Astrocyte (in vitro differentiated cells and primary cell): ENCODE measurements at regions not wholly inside any gene's neighbourhood (a gene's known extent, or its start where the extent isn't known, plus 50 kb on each side); places are given as distances from the start of the nearest gene placed in this dataset.

Experiments used
- DNase-seq: peaks from one replicate; pipeline ENCODE4 v3.0.0-alpha.2; 2010; ENCODE audit warnings: low read depth
- FAIRE-seq: peaks from 2 replicates; lab custom pipeline; 2011; peaks lifted over from hg19 to GRCh38; lab: Jason Lieb, UNC
- H2AFZ ChIP-seq: 2 replicates; pipeline ENCODE4 v1.6.0; 2012; ENCODE audit warnings: low read depth, low read length, inconsistent platforms
- H3K27ac ChIP-seq: 2 replicates; pipeline ENCODE4 v1.5.1; 2011; ENCODE audit warnings: low read depth, low read length, inconsistent platforms
- H3K27me3 ChIP-seq: 2 replicates; pipeline ENCODE4 v1.6.0; 2011; ENCODE audit warnings: low read length, inconsistent platforms; ENCODE audit not compliant: insufficient read depth
- H3K36me3 ChIP-seq: 2 replicates; pipeline ENCODE4 v1.5.1; 2011; ENCODE audit warnings: low read length, inconsistent platforms; ENCODE audit not compliant: insufficient read depth
- H3K4me1 ChIP-seq: 2 replicates; pipeline ENCODE4 v1.5.1; 2011; ENCODE audit warnings: low read length, inconsistent platforms; ENCODE audit not compliant: insufficient read depth
- H3K4me2 ChIP-seq: 2 replicates; pipeline ENCODE4 v1.6.0; 2012; ENCODE audit warnings: low read length, inconsistent platforms
- H3K4me3 ChIP-seq: 2 replicates; pipeline ENCODE4 v1.5.1; 2011; ENCODE audit warnings: low read depth, mild to moderate bottlenecking, low read length, inconsistent platforms; ENCODE audit not compliant: insufficient read depth
- H3K79me2 ChIP-seq: 2 replicates; pipeline ENCODE4 v1.6.0; 2012; ENCODE audit warnings: mild to moderate bottlenecking, low read length, inconsistent platforms; ENCODE audit not compliant: insufficient read depth
- H3K9ac ChIP-seq: 2 replicates; pipeline ENCODE4 v1.6.0; 2012; ENCODE audit warnings: mild to moderate bottlenecking, low read length, inconsistent platforms
- H3K9me3 ChIP-seq: 2 replicates; pipeline ENCODE4 v1.5.1; 2012; ENCODE audit warnings: low read depth, mild to moderate bottlenecking, low read length, inconsistent platforms; ENCODE audit not compliant: insufficient read depth
- H4K20me1 ChIP-seq: 2 replicates; pipeline ENCODE4 v1.6.0; 2012; ENCODE audit warnings: low read length, inconsistent platforms; ENCODE audit not compliant: insufficient read depth
- H3K27ac Mint-ChIP-seq: one replicate; pipeline ENCODE4 v1.8.0; 2021; ENCODE audit warnings: mild to moderate bottlenecking, mixed read lengths; ENCODE audit not compliant: unreplicated experiment
- H3K27me3 Mint-ChIP-seq: one replicate; pipeline ENCODE4 v1.8.0; 2021; ENCODE audit warnings: low read depth, mixed read lengths; ENCODE audit not compliant: unreplicated experiment
- H3K36me3 Mint-ChIP-seq: one replicate; pipeline ENCODE4 v1.8.0; 2021; ENCODE audit warnings: low read depth, mixed read lengths; ENCODE audit not compliant: unreplicated experiment
- H3K4me1 Mint-ChIP-seq: one replicate; pipeline ENCODE4 v1.8.0; 2021; ENCODE audit warnings: low read depth, mixed read lengths; ENCODE audit not compliant: unreplicated experiment
- H3K4me3 Mint-ChIP-seq: one replicate; pipeline ENCODE4 v1.8.0; 2021; ENCODE audit warnings: mild to moderate bottlenecking, moderate library complexity, mixed read lengths; ENCODE audit not compliant: unreplicated experiment
- H3K9me3 Mint-ChIP-seq: one replicate; pipeline ENCODE4 v1.8.0; 2021; ENCODE audit warnings: mild to moderate bottlenecking, mixed read lengths; ENCODE audit not compliant: unreplicated experiment
- CTCF ChIP-seq: IDR thresholded peaks from 2 replicates; pipeline ENCODE4 v1.5.1; 2011; ENCODE audit warnings: low read depth, mild to moderate bottlenecking, inconsistent platforms, low read length, moderate library complexity; ENCODE audit not compliant: insufficient read depth
- EZH2 ChIP-seq: IDR thresholded peaks from 2 replicates; pipeline ENCODE4 v1.6.1; 2012; ENCODE audit warnings: mild to moderate bottlenecking, low read length, inconsistent platforms; ENCODE audit not compliant: insufficient read depth

GRCh38 chr5:74199436-74200210 lies 440.9 kb downstream of the ENC1 start:
- Histone ChIP-seq H3K9ac (no peak overlapping the region), H3K4me3 (no peak overlapping the region), H4K20me1 (no peaks in the 10 kb centered on the region), H3K9me3 (no peaks in the 10 kb centered on the region), H3K27ac (no peak overlapping the region), H3K79me2 (no peaks in the 10 kb centered on the region), H3K36me3 (no peaks in the 10 kb centered on the region), H3K27me3 (no peaks in the 10 kb centered on the region), H3K4me2 (no peak overlapping the region), H3K4me1 (peaks cover 32% of the 10 kb centered on the region), H2AFZ (no peak overlapping the region)
- TF ChIP-seq CTCF = no peak
- TF ChIP-seq EZH2 = no peak
- DNase-seq (peak; percentile 26), FAIRE-seq (peak; percentile 68)
- Mint-ChIP-seq H3K4me1 (peaks cover 31% of the 10 kb centered on the region), H3K4me3 (no peak overlapping the region), H3K27ac (peak overlapping the region; percentile 9), H3K9me3 (no peaks in the 10 kb centered on the region), H3K36me3 (no peaks in the 10 kb centered on the region), H3K27me3 (no peaks in the 10 kb centered on the region)

GRCh38 chr5:74199005-74199404 lies 441.5 kb downstream of the ENC1 start:
- H3K27me3 Mint-ChIP-seq = no peaks in the 10 kb centered on the region
- H3K4me1 Mint-ChIP-seq = peaks cover 31% of the 10 kb centered on the region
- H3K4me3 ChIP-seq = no peak overlapping the region
- FAIRE-seq = no peak
- TF ChIP-seq EZH2 = no peak
- TF ChIP-seq CTCF = no peak
- no peaks in the 10 kb centered on the region for H3K9me3 Mint-ChIP-seq
- no peaks in the 10 kb centered on the region for H3K36me3 ChIP-seq
- no peaks in the 10 kb centered on the region for H4K20me1 ChIP-seq
- no peaks in the 10 kb centered on the region for H3K27me3 ChIP-seq
- DNase-seq = no peak
- no peaks in the 10 kb centered on the region for H3K36me3 Mint-ChIP-seq
- H3K27ac ChIP-seq = no peak overlapping the region
- no peaks in the 10 kb centered on the region for H3K79me2 ChIP-seq
- no peaks in the 10 kb centered on the region for H3K9me3 ChIP-seq
- H2AFZ ChIP-seq = no peak overlapping the region
- no peak overlapping the region for H3K4me2 ChIP-seq
- H3K27ac Mint-ChIP-seq = peak overlapping the region; percentile 9
- H3K9ac ChIP-seq = no peak overlapping the region
- H3K4me1 ChIP-seq = peaks cover 32% of the 10 kb centered on the region
- H3K4me3 Mint-ChIP-seq = no peak overlapping the region

- H2AFZ ChIP-seq = no peak overlapping the region
- peaks cover 32% of the 10 kb centered on the region for H3K4me1 ChIP-seq
- H3K4me3 ChIP-seq = no peak overlapping the region
- H4K20me1 ChIP-seq = no peaks in the 10 kb centered on the region
- no peaks in the 10 kb centered on the region for H3K79me2 ChIP-seq
- DNase-seq (no peak), FAIRE-seq (no peak)
- Mint-ChIP-seq H3K4me1 (peaks cover 31% of the 10 kb centered on the region), H3K27me3 (no peaks in the 10 kb centered on the region), H3K36me3 (no peaks in the 10 kb centered on the region), H3K27ac (peak overlapping the region; percentile 9), H3K4me3 (no peak overlapping the region), H3K9me3 (no peaks in the 10 kb centered on the region)
- TF ChIP-seq CTCF (no peak), EZH2 (no peak)
- H3K27me3 ChIP-seq = no peaks in the 10 kb centered on the region
- no peak overlapping the region for H3K9ac ChIP-seq
- no peaks in the 10 kb centered on the region for H3K9me3 ChIP-seq
- no peak overlapping the region for H3K27ac ChIP-seq
- H3K4me2 ChIP-seq = no peak overlapping the region
- no peaks in the 10 kb centered on the region for H3K36me3 ChIP-seq
These were observed 442.4 kb downstream of the ENC1 start for GRCh38 chr5:74198156-74198555.
